ENCODE measurements at regions not wholly inside any gene's neighbourhood (a gene's known extent, or its start where the extent isn't known, plus 50 kb on each side); places are given as distances from the start of the nearest gene placed in this dataset.

GRCh38 chr6:66985816-66986215 is 1278.8 kb upstream of the EYS start:
- Histone ChIP-seq H3K36me3 (ENCODE audit: control insufficient read depth in 2 of 2, extremely low read depth in 1 of 2, insufficient read depth in 2 of 2, low read length in 2 of 2) (no peaks in the 10 kb centered on the region), H3K79me2 (ENCODE audit: control insufficient read depth, insufficient read depth, low read length) (no peaks in the 10 kb centered on the region), H2AFZ (ENCODE audit: low read depth, low read length) (no peak overlapping the region), H3K9me3 (replicated peaks; ENCODE audit: control insufficient read depth, insufficient read depth, low read length) (peaks cover 6% of the 10 kb centered on the region), H3K27ac (ENCODE audit: insufficient read depth, low read depth, low read length) (no peak overlapping the region), H3K4me3 (replicated peaks in 1 of 3; ENCODE audit: insufficient read depth in 1 of 3, low read depth in 1 of 3, low read length in 3 of 3) (no peak overlapping the region), H3K9me1 (replicated peaks; ENCODE audit: control insufficient read depth, extremely low read depth, insufficient read depth, low read length) (no peaks in the 10 kb centered on the region), H3K4me1 (ENCODE audit: control insufficient read depth, extremely low read depth, insufficient read depth, low read length) (no peaks in the 10 kb centered on the region), H3K27me3 (ENCODE audit: control insufficient read depth in 2 of 2, insufficient read depth in 2 of 2, low read length in 2 of 2) (no peaks in the 10 kb centered on the region), H3K9ac (replicated peaks; ENCODE audit: extremely low read depth, insufficient read depth, low read length) (no peak overlapping the region), H4K20me1 (replicated peaks; ENCODE audit: control insufficient read depth, extremely low read depth, insufficient read depth, low read length) (no peaks in the 10 kb centered on the region), H3K4me2 (ENCODE audit: insufficient read depth, low read length) (no peak overlapping the region)
- no TSS peak for BruUV-seq (replicated peaks)
- dilution Hi-C loops (cut with MboI; ENCODE audit: extremely low pct_ligation_motif_present, low sequenced_read_pairs) (no loop called here), intact Hi-C loops (cut with micrococcal nuclease) (no loop called here)
- POLR2A ChIA-PET = no interaction called here
- FAIRE-seq = no peak
- DNase-seq (ENCODE audit: low read depth, low spot score) = no peak
- CTCF ChIA-PET = no interaction called here
- TF ChIP-seq, protein P1, sequence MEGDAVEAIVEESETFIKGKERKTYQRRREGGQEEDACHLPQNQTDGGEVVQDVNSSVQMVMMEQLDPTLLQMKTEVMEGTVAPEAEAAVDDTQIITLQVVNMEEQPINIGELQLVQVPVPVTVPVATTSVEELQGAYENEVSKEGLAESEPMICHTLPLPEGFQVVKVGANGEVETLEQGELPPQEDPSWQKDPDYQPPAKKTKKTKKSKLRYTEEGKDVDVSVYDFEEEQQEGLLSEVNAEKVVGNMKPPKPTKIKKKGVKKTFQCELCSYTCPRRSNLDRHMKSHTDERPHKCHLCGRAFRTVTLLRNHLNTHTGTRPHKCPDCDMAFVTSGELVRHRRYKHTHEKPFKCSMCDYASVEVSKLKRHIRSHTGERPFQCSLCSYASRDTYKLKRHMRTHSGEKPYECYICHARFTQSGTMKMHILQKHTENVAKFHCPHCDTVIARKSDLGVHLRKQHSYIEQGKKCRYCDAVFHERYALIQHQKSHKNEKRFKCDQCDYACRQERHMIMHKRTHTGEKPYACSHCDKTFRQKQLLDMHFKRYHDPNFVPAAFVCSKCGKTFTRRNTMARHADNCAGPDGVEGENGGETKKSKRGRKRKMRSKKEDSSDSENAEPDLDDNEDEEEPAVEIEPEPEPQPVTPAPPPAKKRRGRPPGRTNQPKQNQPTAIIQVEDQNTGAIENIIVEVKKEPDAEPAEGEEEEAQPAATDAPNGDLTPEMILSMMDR (IDR thresholded peaks at IDR 0.05; ENCODE audit: extremely low read depth in 1 of 2, insufficient read depth in 1 of 2, low read depth in 1 of 2, low read length in 2 of 2) = no peak
- TF ChIP-seq MYC (IDR thresholded peaks at IDR 0.05; ENCODE audit: low read depth, low read length) = no peak
- no peak for TF ChIP-seq POLR2AphosphoS5 (IDR thresholded peaks at IDR 0.05; ENCODE audit: insufficient read depth, low read depth, low read length)
- TF ChIP-seq JUN (IDR thresholded peaks at IDR 0.05; ENCODE audit: borderline replicate concordance, insufficient read depth, insufficient read length, low read depth) = no peak
- no peak for TF ChIP-seq POLR2A (IDR thresholded peaks at IDR 0.05; ENCODE audit: low read depth, low read length)
- no peak for TF ChIP-seq FOS (IDR thresholded peaks at IDR 0.05; ENCODE audit: borderline replicate concordance, insufficient read depth, low read length)
- no peak for TF ChIP-seq EZH2 (IDR thresholded peaks at IDR 0.05; ENCODE audit: borderline replicate concordance, low read depth, low read length, severe bottlenecking)
- TF ChIP-seq GATA2 (IDR thresholded peaks at IDR 0.05; ENCODE audit: insufficient read depth, insufficient read length, low read depth, low read length) = no peak
- TF ChIP-seq, protein P2, sequence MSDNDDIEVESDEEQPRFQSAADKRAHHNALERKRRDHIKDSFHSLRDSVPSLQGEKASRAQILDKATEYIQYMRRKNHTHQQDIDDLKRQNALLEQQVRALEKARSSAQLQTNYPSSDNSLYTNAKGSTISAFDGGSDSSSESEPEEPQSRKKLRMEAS (IDR thresholded peaks at IDR 0.05; ENCODE audit: insufficient read depth, insufficient read length) = no peak

Measured in endothelial cell of umbilical vein (primary cell).